Duodenal mucosa (tissue), 2 donors: ENCODE measurements at regions not wholly inside any gene's neighbourhood (a gene's known extent, or its start where the extent isn't known, plus 50 kb on each side); places are given as distances from the start of the nearest gene placed in this dataset.
"Not testable (repeated sequence)": the region's sequence is repeated elsewhere in the genome, so short reads cannot be mapped to it uniquely, and the experiment has no call there.

Source experiments
- H3K27ac ChIP-seq: one replicate; pipeline ENCODE4 v1.7.0; 2013; ENCODE audit warnings: low read depth, low read length
- H3K27me3 ChIP-seq, 2 donors: one replicate each; pipeline ENCODE4 v1.7.0; 2013; ENCODE audit warnings: low read length in 2 of 2, control low read depth in 1 of 2; ENCODE audit not compliant: insufficient read depth in 2 of 2, control insufficient read depth in 1 of 2
- H3K36me3 ChIP-seq, 2 donors: one replicate each; pipeline ENCODE4 v1.7.0; 2013; ENCODE audit warnings: low read length in 2 of 2, control low read depth in 1 of 2; ENCODE audit not compliant: insufficient read depth in 2 of 2, control insufficient read depth in 1 of 2
- H3K4me1 ChIP-seq, 2 donors: one replicate each; pipeline ENCODE4 v1.7.0; 2013; ENCODE audit warnings: low read length in 2 of 2, control low read depth in 1 of 2; ENCODE audit not compliant: insufficient read depth in 2 of 2, control insufficient read depth in 1 of 2
- H3K4me3 ChIP-seq, 2 donors: one replicate each; pipeline ENCODE4 v1.7.0; 2013; ENCODE audit warnings: low read length in 2 of 2, low read depth in 1 of 2
- H3K9ac ChIP-seq, 2 donors: one replicate each; pipeline ENCODE4 v1.7.0; 2013; ENCODE audit warnings: low read length in 2 of 2, low read depth in 1 of 2
- H3K9me3 ChIP-seq, 2 donors: one replicate each; pipeline ENCODE4 v1.7.0; 2013; ENCODE audit warnings: low read length in 2 of 2, control low read depth in 1 of 2; ENCODE audit not compliant: control insufficient read depth in 1 of 2

DNA sequence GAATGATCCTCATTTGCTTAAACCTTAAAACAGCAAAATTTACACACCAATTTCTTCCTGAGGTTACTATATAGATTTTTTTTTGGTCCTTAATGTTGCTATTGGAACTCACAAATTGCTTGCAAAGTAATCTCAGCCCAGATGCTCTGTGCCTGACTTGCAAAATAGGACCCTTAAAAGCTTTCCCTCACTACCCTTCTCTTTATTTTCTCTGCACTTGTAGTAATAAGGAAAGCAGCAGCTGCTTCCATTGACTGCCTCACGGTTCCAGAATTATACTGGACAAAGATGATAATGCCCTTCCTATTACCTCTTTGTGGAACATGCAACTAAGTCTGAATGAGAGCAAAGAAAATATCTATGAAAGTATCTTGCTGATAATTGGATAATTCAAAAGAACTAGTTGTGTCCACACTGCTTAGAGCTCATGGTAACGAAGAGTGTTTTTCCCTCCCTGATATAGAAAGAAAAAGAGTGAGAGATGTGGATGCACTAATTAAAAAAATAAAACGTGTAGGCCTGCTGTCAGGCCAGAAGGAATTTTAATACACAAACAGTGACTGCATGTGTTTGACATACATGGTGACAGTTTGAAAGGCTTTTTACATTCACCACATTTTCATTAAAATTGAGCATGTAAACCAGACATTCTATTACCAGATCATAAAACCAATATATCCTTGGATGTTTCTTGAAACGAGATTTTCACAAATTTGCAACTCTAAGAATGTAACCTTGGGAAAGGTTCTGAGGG is 783.1 kb downstream of the GBE1 start:
- Histone ChIP-seq H3K27me3 (no peaks in the 10 kb centered on the region), H3K36me3 (no peaks in the 10 kb centered on the region), H3K9ac (no peak overlapping the region), H3K27ac (no peak overlapping the region), H3K9me3 (no peaks in the 10 kb centered on the region), H3K4me3 (no peak overlapping the region), H3K4me1 (peaks cover 0 to 4% of the 10 kb centered on the region in 2 donors)

DNA sequence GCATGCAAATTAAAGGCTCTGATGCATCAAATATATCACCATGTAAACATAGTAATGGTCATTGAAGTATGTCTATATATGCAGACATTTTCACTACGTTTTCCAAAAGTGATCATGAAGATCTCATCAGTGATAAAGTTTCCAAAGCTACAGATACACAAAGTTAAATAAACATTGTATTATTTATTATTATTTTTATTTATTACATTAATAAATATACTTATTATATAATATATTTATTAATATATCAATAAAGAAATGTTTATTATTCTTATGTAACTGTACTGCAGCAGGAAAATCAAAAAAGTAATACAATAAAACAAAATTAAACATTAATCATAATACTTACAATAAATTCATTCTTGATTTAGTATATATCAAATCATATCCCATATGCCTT is 791.2 kb downstream of the GBE1 start:
- H3K27me3 ChIP-seq, result no peaks in the 10 kb centered on the region
- H3K4me1 ChIP-seq, result no peaks in the 10 kb centered on the region

GRCh38 chr3:80929576-80929975 is 831.9 kb downstream of the GBE1 start:
- Histone ChIP-seq H3K4me3 (no peak overlapping the region), H3K27me3 (no peaks in the 10 kb centered on the region), H3K36me3 (no peaks in the 10 kb centered on the region), H3K27ac (no peak overlapping the region), H3K9ac (no peak overlapping the region), H3K4me1 (no peaks in the 10 kb centered on the region), H3K9me3 (no peaks in the 10 kb centered on the region)

More for the DNA sequence above, 791.2 kb downstream of the GBE1 start:
- Histone ChIP-seq H3K9ac (no peak overlapping the region), H3K36me3 (no peaks in the 10 kb centered on the region), H3K27ac (no peak overlapping the region), H3K4me3 (no peak overlapping the region), H3K9me3 (peaks cover 0 to 5% of the 10 kb centered on the region in 2 donors)

DNA sequence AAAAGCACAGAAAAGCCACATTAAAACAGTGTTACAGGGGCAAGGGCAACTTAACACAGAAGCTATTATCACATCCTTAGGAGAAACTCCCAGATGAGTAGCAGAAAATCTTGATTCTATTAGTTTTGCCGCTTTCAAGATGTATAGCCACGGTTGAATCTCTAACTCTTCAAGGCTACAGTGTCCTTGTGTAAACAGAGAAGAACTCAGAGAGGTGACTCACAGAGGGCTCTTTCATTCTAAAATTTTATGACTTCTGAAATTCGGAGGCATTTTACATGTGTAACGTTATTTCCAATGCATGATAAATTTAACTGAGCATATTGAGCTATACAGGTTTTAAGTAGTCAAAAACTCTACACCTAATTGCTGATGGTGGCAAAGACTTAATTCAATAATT is 846.6 kb downstream of the GBE1 start:
- Histone ChIP-seq H3K4me1 (no peaks in the 10 kb centered on the region), H3K4me3 (no peak overlapping the region), H3K9ac (no peak overlapping the region), H3K27me3 (no peaks in the 10 kb centered on the region), H3K36me3 (no peaks in the 10 kb centered on the region), H3K27ac (no peak overlapping the region), H3K9me3 (no peaks in the 10 kb centered on the region)

GRCh38 chr3:80898211-80898610 is 863.2 kb downstream of the GBE1 start:
- Histone ChIP-seq H3K9me3 (no peaks in the 10 kb centered on the region), H3K36me3 (no peaks in the 10 kb centered on the region), H3K9ac (no peak overlapping the region), H3K4me3 (no peak overlapping the region), H3K27ac (no peak overlapping the region), H3K27me3 (no peaks in the 10 kb centered on the region), H3K4me1 (no peaks in the 10 kb centered on the region)

- H3K36me3 ChIP-seq, H3K4me1 ChIP-seq, H3K9me3 ChIP-seq, H3K4me3 ChIP-seq, H3K27ac ChIP-seq, H3K27me3 ChIP-seq, H3K9ac ChIP-seq: not testable (repeated sequence)
These were observed 864.4 kb downstream of the GBE1 start for GRCh38 chr3:80897005-80897404.

DNA sequence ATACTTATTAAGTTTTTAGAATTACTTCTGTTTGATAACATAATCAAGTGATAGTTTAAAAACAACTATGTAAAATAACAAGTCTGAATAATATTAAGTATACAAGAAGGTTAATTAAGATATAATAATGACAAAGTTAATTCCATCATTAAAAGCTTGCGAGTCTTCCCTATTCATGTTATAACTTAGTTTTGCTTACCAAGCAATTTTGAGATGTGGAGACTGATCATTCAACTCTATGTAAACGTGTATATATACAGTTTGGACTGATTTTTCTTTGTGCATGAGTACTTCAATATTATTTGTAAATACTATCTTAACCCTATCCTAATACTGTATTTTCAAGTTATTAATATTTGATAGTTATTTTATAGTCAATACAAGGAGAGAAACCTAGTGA is 870.9 kb downstream of the GBE1 start:
- Histone ChIP-seq H3K9ac (no peak overlapping the region), H3K27ac (no peak overlapping the region), H3K36me3 (no peaks in the 10 kb centered on the region), H3K4me3 (no peak overlapping the region), H3K9me3 (peaks cover 0 to 2% of the 10 kb centered on the region in 2 donors), H3K4me1 (no peaks in the 10 kb centered on the region), H3K27me3 (no peaks in the 10 kb centered on the region)

DNA sequence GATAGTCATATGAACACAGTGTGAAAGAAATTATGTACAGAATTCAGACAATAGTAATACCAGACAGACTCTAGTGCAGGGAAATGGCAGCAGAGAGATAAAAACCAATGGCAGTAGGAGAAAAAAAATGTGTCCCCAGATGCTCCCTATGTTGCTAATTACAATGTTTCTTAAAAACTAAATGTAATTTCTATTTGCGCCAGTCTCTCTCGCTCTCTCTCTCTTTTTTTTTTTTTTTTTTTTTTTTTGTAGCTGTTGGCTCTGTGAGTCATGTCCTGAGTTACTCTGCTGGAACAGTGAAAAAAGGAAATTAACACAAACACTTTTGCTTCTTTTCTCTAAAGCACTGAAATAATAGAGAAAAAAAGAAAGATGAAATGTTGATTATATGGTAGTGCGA is 871.9 kb downstream of the GBE1 start:
- H3K27me3 ChIP-seq, result no peaks in the 10 kb centered on the region
- H3K4me1 ChIP-seq, result no peaks in the 10 kb centered on the region
- peaks cover 0 to 2% of the 10 kb centered on the region in 2 donors for H3K9me3 ChIP-seq
- H3K4me3 ChIP-seq, result no peak overlapping the region
- no peak overlapping the region for H3K9ac ChIP-seq
- H3K27ac ChIP-seq, result no peak overlapping the region
- no peaks in the 10 kb centered on the region for H3K36me3 ChIP-seq

DNA sequence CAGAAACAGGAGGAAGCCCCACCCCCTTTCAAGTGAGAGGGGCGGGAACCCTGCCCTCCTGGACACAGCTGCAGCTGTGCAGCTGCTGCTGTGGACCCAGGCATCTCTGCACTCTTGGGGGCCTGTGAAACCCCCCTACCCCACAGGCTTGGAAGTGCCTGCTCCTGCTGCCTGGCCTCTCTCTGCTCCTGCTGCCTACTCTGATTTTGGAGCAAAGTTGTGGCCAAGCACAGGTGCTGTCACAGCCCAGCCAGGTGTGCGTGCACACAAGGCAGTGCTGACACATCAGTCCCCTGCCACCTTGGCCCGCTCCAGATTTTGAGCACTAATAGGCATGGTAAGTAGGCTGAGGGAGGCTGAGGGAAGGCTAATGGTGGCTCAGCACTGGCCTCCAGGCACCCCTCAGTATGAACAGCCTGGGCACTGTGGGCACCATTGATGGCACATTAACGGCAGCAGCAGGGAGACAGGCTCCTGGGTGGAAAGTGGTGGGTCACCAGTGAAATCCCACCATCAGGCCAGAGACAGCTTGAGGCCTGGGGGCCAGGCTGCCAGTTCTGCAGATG is 890.9 kb downstream of the GBE1 start:
- no peaks in the 10 kb centered on the region for H3K27me3 ChIP-seq
- no peaks in the 10 kb centered on the region for H3K36me3 ChIP-seq
- H3K4me1 ChIP-seq, result no peaks in the 10 kb centered on the region
- no peak overlapping the region for H3K4me3 ChIP-seq
- no peak overlapping the region for H3K27ac ChIP-seq
- peaks cover 7 to 12% of the 10 kb centered on the region in 2 donors for H3K9me3 ChIP-seq
- H3K9ac ChIP-seq, result no peak overlapping the region

DNA sequence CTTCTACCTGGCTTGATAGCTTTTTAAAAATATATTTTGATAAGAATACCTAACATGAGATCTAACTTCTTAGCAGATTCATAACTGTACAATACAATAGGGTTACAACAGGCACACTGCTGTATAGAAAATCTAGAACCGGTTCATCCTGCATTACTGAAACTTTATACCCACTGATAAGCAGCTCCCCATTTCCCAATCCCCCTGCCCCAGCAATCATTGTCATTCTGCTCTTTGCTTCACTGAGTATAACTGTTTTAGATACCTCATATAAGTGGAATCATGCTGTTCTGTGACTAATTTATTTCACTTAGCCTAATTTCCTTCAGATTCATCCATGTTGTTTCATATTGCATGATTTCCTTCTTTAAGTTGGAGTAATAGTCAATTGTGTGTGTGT is 906.0 kb downstream of the GBE1 start:
- no peaks in the 10 kb centered on the region for H3K36me3 ChIP-seq
- no peak overlapping the region for H3K4me3 ChIP-seq
- H3K9me3 ChIP-seq, result no peaks in the 10 kb centered on the region
- H3K27me3 ChIP-seq, result no peaks in the 10 kb centered on the region
- no peaks in the 10 kb centered on the region for H3K4me1 ChIP-seq
- H3K9ac ChIP-seq, result no peak overlapping the region
- H3K27ac ChIP-seq, result no peak overlapping the region
